ENCODE measurements at regions not wholly inside any gene's neighbourhood (a gene's known extent, or its start where the extent isn't known, plus 50 kb on each side); places are given as distances from the start of the nearest gene placed in this dataset.

GRCh38 chr4:144204431-144204830, 63.9 kb upstream of the GYPA start:
- no peak overlapping the region for H3K56ac ChIP-seq (replicated peaks; ENCODE audit: insufficient read length, low read depth, low read length)
- no peaks in the 10 kb centered on the region for H3K9me3 ChIP-seq (ENCODE audit: insufficient read depth in 2 of 2, low read depth in 1 of 2, low read length in 1 of 2)
- H3K27ac ChIP-seq (ENCODE audit: low read depth, low read length): no peak overlapping the region
- no peak overlapping the region for H3K23ac ChIP-seq (ENCODE audit: insufficient read length)
- H2AFZ ChIP-seq (ENCODE audit: low read length): no peak overlapping the region
- no peak overlapping the region for H2BK120ac ChIP-seq (replicated peaks; ENCODE audit: low read depth, low read length)
- H3K79me1 ChIP-seq (ENCODE audit: low read depth, low read length): no peaks in the 10 kb centered on the region; the same call in 1 of the 2 replicates
- ChIA-PET POLR2A (ENCODE audit: partially characterized antibody) (no interaction called here), CTCF (ENCODE audit: partially characterized antibody) (interaction anchor here (0.6 to 1.1 kb wide), 2 partner anchors 26 to 29 kb away, joined by 3 to 4 read pairs; no protein-coding TSS in a partner anchor)
- H3K4me1 ChIP-seq (replicated peaks in 1 of 4; ENCODE audit: control insufficient read depth in 3 of 4, insufficient read depth in 4 of 4, low read length in 3 of 4): no peaks in the 10 kb centered on the region
- no peak overlapping the region for H3K4ac ChIP-seq (replicated peaks; ENCODE audit: insufficient read length, low read depth, low read length)
- no peak for FAIRE-seq
- H3K79me2 ChIP-seq (ENCODE audit: control insufficient read depth in 1 of 2, insufficient read depth in 2 of 2, low read length in 2 of 2): no peaks in the 10 kb centered on the region
- no peaks in the 10 kb centered on the region for H4K20me1 ChIP-seq (replicated peaks in 1 of 2; ENCODE audit: control insufficient read depth in 1 of 2, insufficient read depth in 2 of 2, low read length in 2 of 2)
- no peak overlapping the region for H2BK5ac ChIP-seq (ENCODE audit: low read depth, low read length)
- H2BK15ac ChIP-seq (ENCODE audit: low read length): no peak overlapping the region
- no peaks in the 10 kb centered on the region for H3K36me3 ChIP-seq (ENCODE audit: control insufficient read depth in 2 of 4, insufficient read depth in 4 of 4, low read length in 3 of 4)
- H2BK12ac ChIP-seq (ENCODE audit: low read depth, low read length): no peak overlapping the region
- no peaks in the 10 kb centered on the region for H3K27me3 ChIP-seq (replicated peaks in 1 of 4; ENCODE audit: control insufficient read depth in 3 of 4, extremely low read depth in 1 of 4, insufficient read depth in 3 of 4, low read length in 3 of 4)
- DNase-seq (ENCODE audit: low read depth in 1 of 2, low spot score in 2 of 2): no peak
- H4K91ac ChIP-seq (replicated peaks; ENCODE audit: insufficient read length, low read length): no peak overlapping the region
- H3K23me2 ChIP-seq (ENCODE audit: low read depth, low read length): no peaks in the 10 kb centered on the region
- no peak overlapping the region for H3K4me2 ChIP-seq (ENCODE audit: insufficient read depth in 1 of 2, low read depth in 2 of 2, low read length in 2 of 2)
- H3K14ac ChIP-seq (ENCODE audit: insufficient read length): no peak overlapping the region
- no peak overlapping the region for H4K8ac ChIP-seq (ENCODE audit: extremely low read depth, insufficient read depth, low read length)
- no peak overlapping the region for H3K18ac ChIP-seq (ENCODE audit: extremely low read depth, low read length)
- no peak overlapping the region for H4K5ac ChIP-seq (ENCODE audit: insufficient read length, low read depth, low read length)
- H3K4me3 ChIP-seq (ENCODE audit: extremely low read depth in 1 of 4, insufficient read depth in 2 of 4, low read depth in 3 of 4, low read length in 4 of 4): no peak overlapping the region
- no peak overlapping the region for H2BK20ac ChIP-seq (ENCODE audit: low read length)
- no peak overlapping the region for H2AK5ac ChIP-seq (ENCODE audit: low read depth, low read length)
- H3K9ac ChIP-seq (replicated peaks in 1 of 4; ENCODE audit: extremely low read depth in 1 of 4, low read depth in 3 of 4, low read length in 3 of 4): no peak overlapping the region
- TF ChIP-seq, protein P1, sequence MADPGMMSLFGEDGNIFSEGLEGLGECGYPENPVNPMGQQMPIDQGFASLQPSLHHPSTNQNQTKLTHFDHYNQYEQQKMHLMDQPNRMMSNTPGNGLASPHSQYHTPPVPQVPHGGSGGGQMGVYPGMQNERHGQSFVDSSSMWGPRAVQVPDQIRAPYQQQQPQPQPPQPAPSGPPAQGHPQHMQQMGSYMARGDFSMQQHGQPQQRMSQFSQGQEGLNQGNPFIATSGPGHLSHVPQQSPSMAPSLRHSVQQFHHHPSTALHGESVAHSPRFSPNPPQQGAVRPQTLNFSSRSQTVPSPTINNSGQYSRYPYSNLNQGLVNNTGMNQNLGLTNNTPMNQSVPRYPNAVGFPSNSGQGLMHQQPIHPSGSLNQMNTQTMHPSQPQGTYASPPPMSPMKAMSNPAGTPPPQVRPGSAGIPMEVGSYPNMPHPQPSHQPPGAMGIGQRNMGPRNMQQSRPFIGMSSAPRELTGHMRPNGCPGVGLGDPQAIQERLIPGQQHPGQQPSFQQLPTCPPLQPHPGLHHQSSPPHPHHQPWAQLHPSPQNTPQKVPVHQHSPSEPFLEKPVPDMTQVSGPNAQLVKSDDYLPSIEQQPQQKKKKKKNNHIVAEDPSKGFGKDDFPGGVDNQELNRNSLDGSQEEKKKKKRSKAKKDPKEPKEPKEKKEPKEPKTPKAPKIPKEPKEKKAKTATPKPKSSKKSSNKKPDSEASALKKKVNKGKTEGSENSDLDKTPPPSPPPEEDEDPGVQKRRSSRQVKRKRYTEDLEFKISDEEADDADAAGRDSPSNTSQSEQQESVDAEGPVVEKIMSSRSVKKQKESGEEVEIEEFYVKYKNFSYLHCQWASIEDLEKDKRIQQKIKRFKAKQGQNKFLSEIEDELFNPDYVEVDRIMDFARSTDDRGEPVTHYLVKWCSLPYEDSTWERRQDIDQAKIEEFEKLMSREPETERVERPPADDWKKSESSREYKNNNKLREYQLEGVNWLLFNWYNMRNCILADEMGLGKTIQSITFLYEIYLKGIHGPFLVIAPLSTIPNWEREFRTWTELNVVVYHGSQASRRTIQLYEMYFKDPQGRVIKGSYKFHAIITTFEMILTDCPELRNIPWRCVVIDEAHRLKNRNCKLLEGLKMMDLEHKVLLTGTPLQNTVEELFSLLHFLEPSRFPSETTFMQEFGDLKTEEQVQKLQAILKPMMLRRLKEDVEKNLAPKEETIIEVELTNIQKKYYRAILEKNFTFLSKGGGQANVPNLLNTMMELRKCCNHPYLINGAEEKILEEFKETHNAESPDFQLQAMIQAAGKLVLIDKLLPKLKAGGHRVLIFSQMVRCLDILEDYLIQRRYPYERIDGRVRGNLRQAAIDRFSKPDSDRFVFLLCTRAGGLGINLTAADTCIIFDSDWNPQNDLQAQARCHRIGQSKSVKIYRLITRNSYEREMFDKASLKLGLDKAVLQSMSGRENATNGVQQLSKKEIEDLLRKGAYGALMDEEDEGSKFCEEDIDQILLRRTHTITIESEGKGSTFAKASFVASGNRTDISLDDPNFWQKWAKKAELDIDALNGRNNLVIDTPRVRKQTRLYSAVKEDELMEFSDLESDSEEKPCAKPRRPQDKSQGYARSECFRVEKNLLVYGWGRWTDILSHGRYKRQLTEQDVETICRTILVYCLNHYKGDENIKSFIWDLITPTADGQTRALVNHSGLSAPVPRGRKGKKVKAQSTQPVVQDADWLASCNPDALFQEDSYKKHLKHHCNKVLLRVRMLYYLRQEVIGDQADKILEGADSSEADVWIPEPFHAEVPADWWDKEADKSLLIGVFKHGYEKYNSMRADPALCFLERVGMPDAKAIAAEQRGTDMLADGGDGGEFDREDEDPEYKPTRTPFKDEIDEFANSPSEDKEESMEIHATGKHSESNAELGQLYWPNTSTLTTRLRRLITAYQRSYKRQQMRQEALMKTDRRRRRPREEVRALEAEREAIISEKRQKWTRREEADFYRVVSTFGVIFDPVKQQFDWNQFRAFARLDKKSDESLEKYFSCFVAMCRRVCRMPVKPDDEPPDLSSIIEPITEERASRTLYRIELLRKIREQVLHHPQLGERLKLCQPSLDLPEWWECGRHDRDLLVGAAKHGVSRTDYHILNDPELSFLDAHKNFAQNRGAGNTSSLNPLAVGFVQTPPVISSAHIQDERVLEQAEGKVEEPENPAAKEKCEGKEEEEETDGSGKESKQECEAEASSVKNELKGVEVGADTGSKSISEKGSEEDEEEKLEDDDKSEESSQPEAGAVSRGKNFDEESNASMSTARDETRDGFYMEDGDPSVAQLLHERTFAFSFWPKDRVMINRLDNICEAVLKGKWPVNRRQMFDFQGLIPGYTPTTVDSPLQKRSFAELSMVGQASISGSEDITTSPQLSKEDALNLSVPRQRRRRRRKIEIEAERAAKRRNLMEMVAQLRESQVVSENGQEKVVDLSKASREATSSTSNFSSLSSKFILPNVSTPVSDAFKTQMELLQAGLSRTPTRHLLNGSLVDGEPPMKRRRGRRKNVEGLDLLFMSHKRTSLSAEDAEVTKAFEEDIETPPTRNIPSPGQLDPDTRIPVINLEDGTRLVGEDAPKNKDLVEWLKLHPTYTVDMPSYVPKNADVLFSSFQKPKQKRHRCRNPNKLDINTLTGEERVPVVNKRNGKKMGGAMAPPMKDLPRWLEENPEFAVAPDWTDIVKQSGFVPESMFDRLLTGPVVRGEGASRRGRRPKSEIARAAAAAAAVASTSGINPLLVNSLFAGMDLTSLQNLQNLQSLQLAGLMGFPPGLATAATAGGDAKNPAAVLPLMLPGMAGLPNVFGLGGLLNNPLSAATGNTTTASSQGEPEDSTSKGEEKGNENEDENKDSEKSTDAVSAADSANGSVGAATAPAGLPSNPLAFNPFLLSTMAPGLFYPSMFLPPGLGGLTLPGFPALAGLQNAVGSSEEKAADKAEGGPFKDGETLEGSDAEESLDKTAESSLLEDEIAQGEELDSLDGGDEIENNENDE (IDR thresholded peaks at IDR 0.05; ENCODE audit: insufficient replicate concordance, low read length): no peak
- TF ChIP-seq BACH1 (IDR thresholded peaks at IDR 0.05; ENCODE audit: low read length): no peak

All from H1 (cell line).